ENCODE measurements at regions not wholly inside any gene's neighbourhood (a gene's known extent, or its start where the extent isn't known, plus 50 kb on each side); places are given as distances from the start of the nearest gene placed in this dataset.

- DNase-seq (ENCODE audit: low read depth), result no peak
These were observed 658.2 kb upstream of the SALL3 start for GRCh38 chr18:78321402-78321801.

DNA sequence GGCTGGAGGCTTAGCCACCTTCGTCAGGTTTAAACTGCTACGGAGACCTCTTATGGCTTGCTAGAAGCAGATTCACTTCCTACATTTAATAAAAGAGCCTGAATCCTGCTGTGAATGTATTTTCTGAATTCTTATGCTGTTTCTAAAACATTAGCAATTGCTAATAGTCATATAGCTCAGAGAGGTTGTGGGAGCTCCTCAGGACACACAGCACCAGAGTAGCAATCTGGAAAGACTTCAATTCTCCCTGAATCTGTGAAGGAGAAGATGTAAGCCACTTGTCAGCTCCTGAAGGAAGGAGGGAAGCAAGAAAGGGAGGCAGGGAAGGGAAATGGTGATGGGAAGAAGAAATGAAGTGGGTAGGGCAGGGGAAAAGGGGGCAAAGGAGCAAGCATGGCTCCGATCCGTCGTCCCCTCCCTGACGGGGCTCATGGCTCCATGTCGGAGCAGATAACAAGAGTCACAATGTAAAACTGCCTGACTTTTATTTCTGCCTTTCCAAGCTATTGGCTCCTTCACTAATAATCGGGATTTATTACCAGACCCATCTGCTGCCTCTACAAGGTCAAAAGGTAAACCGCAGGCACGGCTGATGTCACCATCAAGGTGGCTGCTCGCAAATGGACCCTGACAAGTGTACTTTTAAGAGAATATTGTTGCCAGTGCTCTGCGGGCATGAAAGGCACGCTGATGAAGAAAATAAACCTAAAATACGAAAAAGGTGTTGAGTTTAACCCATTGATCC lies 656.0 kb upstream of the SALL3 start:
- no peak for DNase-seq (ENCODE audit: low read depth)

DNA sequence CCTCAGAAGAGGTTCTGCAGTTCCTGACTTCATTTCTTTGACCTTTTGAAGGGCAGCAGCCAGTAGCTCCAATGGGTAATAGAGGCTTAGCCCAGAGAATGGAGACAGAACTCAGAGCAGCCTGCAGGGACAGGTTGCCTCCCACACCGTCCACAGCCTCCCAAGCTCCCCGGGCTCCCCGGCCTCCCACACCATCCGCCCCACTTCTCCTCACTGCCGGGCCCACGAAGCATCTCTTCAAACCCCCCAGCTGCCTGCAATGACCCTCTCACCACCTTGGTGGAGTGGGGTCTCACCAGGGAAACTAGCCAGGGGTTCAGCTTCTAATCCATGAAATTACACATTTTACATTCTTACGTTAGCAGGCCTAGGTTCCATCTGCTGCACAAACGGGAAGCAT lies 652.0 kb upstream of the SALL3 start:
- no peak for DNase-seq (ENCODE audit: low read depth)

- DNase-seq (ENCODE audit: low read depth), result peak; percentile 21
These were observed 648.9 kb upstream of the SALL3 start for GRCh38 chr18:78330766-78331165.

- DNase-seq (ENCODE audit: low read depth), result no peak
These were observed 626.7 kb upstream of the SALL3 start for GRCh38 chr18:78352910-78353309.

- DNase-seq (ENCODE audit: low read depth), result no peak
These were observed 617.4 kb upstream of the SALL3 start for GRCh38 chr18:78362198-78362597.

DNA sequence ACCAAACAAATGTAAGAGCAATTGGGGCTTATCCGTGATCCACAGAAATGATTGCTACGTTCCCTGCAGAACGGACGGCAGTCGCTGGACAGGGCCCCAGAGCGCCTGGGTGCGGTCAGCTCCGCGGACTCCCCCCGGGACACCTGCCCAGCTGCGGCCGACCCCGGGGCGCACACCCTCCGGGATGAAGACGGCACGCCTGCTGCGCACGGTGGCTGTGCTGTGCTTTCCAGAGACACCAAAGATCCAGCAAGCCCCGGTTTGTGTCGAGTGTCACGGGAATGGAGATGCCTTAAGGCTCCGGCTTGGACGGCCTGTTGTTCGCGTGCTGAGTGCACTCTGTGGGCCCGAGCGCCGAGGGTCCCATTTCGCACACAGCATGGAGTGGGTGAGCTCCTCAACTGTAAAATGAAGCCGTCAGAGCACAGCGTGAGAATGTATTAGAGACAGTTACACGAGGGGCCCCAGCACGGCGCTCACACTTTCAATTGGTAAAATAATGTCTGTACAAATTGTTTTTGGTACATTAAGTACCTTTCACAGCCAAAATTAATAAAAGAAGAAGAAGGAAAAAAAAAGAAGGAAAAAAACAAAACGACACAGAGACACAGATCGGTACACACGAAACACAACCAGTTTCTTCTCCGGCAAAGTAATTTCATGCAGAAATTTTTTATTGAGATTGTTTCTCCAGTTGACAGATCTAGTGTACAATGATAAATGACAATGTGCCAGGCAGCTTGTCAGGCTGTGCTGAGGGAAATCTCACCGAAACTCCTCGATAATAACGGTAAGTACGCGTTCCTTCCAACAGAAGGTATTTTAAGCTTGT lies 615.8 kb upstream of the SALL3 start:
- DNase-seq (ENCODE audit: low read depth), result no peak

- DNase-seq (ENCODE audit: low read depth), result no peak
These were observed 615.1 kb upstream of the SALL3 start for GRCh38 chr18:78364388-78364960.

- no peak for DNase-seq (ENCODE audit: low read depth)
These were observed 611.6 kb upstream of the SALL3 start for GRCh38 chr18:78367996-78368395.

- no peak for DNase-seq (ENCODE audit: low read depth)
These were observed 610.9 kb upstream of the SALL3 start for GRCh38 chr18:78368726-78369125.

DNA sequence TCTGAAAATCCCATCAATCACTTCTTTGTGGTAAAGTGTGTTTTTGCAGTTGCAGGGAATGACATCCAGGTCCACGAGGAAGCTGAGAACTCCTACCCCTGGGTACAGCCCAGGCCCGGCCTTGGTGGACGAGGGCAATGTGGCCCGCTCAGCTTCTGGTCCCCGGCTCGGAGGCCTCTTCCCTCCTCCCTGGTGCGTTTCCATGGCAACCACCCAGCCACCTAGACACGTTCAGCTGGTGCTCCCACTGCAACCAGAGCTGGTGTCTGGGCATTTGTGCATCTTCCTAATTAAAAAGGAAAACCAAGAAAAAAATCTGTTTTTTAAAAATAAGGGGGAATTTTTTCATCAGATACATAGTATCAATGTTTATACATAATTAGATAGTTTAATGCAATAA lies 603.6 kb upstream of the SALL3 start:
- DNase-seq (ENCODE audit: low read depth), result no peak

DNA sequence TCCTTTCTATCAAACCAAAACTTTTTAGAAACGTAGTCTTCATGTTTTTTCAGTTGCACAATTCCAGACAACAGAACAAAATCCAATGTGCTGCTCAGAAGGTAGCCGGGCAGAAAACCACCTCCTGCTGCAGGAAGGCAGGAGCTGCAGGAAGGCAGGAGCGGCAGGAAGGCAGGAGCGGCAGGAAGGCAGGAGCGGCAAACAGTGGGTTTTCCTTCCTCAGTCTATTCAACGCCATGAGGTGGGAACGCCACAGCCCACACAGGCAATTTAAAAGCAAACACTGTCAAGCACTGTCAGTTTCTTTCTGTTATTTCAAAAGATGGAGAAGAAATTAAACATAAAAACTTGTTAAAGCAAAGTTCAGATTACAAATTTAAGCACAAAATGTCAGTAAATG lies 601.2 kb upstream of the SALL3 start:
- DNase-seq (ENCODE audit: low read depth), result no peak

DNA sequence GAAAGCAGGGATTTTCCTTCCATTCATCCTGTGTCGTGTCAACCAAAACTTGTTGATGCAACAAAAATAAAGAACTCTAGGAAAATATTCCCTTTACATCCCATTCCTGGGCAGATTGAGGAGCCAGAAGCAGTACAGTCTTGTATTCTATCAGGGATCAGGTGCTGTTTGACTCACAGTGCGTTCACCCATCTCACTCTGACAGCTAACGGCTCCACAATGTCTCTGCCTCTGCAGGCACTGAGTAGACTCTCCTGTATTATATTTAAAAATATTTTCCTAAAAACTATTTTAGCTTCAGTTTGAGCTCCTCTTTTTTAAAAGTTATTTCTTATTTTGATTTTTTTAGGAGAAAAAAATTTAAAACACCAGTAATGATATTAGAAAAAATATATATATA lies 600.6 kb upstream of the SALL3 start:
- DNase-seq (ENCODE audit: low read depth), result no peak

DNA sequence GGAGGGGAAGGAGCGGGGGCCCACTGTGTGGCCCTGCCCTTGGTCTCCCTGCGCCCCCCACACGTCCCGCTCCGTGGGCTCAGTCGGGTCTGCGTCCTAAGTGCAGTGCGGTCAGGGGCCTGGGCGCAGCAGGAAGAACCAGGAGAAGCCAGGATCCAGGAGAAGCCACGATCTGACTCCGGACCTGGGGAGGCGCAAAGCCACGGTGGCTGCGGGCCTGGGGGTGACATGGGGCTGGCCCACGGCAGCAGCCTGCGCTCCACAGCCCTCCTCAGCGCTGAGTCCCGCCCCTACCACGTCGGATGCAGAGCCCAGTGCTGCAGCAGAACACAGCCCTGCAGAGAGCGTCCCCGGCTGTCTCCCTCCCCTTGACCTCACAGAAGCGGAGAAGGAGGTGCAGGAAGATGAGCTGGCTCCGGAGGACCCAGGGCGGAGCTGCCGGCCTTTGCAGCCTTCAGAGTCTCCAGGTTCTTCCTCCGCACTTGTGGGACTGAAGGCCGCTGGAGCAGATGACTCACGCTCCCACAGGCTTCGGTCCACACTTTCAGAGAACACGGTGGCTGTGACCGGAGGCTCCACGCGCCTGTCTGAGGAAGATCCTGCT lies 589.2 kb upstream of the SALL3 start:
- peak; percentile 6 for DNase-seq (ENCODE audit: low read depth)

GRCh38 chr18:78390952-78391348 lies 588.7 kb upstream of the SALL3 start:
- DNase-seq (ENCODE audit: low read depth), result no peak

DNA sequence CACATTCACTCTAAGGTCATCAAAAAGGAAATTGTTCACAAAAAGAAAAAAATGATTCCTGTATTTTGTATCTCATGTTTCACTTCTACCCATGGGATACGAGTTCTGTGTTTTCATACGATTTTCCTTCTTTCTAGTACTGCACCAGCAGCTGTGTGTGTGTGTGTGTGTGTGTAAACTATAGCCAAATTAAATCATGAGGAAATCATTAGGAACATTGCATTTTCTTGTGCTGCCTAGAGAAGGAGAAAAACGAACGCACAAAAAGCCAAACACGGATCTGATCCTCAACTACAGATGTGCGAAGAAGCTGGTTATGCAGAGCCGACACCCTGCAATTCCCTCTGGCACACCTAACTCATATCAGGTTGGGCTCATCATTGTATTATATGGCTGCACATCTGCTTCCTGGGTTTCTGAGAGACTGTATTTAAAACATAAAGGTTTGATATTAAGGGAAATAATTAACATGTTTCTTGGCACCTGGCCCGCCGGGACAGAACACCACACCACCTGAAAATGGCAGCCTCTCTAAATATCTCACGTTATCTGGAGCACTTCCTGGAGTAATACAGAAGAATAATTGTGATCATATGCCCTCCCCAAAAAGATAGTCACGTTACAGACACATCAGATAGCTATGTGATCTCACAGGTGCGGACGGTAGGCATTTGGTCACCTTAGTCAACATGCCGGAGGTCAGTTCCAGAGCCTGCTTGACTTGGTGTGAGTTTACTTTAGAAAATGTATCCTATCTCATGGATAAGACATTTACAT lies 586.3 kb upstream of the SALL3 start:
- DNase-seq (ENCODE audit: low read depth), result no peak

DNA sequence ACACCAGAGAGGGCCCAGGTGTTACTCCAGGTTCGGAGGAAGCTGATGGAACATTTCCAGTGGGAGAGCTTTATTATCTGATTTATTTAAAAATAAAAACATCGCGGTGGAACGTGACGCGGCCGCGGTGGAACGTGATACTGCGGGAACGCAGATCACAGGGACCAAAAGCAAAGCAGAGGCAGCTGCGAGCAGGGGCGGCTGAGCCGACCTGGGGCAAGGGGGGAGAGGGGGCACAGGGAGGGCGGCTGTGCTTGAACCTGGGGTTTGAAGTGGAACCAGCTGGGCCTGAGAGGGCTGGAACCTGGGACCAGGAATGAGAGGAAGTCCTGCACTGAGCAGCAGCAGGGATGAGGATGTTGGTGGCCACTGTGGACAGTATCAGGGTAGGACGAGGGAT lies 583.5 kb upstream of the SALL3 start:
- DNase-seq (ENCODE audit: low read depth), result no peak

GRCh38 chr18:78396756-78397155 lies 582.9 kb upstream of the SALL3 start:
- no peak for DNase-seq (ENCODE audit: low read depth)

- DNase-seq (ENCODE audit: low read depth), result no peak
These were observed 579.6 kb upstream of the SALL3 start for GRCh38 chr18:78399992-78400503.

- no peak for DNase-seq (ENCODE audit: low read depth)
These were observed 577.2 kb upstream of the SALL3 start for GRCh38 chr18:78402440-78402839.

GRCh38 chr18:78402966-78403365 lies 576.7 kb upstream of the SALL3 start:
- DNase-seq (ENCODE audit: low read depth), result no peak

All from HT1080 (cell line).